HFF-Myc (cell line): ENCODE measurements at regions not wholly inside any gene's neighbourhood (a gene's known extent, or its start where the extent isn't known, plus 50 kb on each side); places are given as distances from the start of the nearest gene placed in this dataset.

Experiments used
- DNase-seq: peaks from one replicate; pipeline ENCODE4 v3.0.0-alpha.2; 2011; ENCODE audit warnings: low read depth; ENCODE audit errors: extremely low read depth
- H3K4me3 ChIP-seq: replicated peaks from 2 replicates; pipeline ENCODE4 v1.5.1; 2011; ENCODE audit warnings: low read depth, mild to moderate bottlenecking, control low read depth, low read length
- TF ChIP-seq, protein P1 (sequence below): IDR thresholded peaks from 2 replicates; pipeline ENCODE4 v1.5.1; 2012; ENCODE audit warnings: mild to moderate bottlenecking, low read depth, low read length, control low read depth; ENCODE audit errors: missing control alignments

DNA sequence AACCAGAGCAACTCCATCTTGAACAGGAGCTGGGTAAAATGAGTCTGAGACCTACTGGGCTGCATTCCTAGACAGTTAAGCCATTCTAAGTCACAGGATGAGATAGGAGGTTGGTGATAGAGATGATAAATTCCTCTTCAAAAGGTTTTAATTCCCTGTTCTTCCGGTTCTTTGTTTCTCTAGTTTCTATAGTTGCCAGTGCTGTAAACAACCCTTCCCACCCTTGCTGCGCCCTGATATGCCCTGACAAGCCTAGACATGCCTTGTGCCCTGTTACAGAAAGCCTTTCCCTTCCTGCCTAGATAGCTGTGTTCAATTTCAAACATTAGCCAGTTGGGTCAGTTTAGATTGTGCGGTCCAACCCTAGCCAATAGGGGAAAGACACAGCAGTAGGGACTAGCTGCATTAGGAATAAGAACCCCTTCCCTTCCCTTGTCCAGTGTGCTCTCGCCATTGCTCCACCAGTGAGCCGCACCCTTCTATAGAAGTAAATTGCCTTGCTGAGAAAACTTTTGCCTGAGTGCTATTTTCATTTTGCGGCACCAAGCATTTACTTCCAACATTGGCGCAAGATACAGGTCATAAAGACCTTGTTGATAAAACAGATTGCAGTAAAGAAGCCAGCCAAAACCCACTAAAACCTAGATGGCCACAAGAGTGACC lies 52.5 kb upstream of the CCN2 start:
- TF ChIP-seq, protein P1, sequence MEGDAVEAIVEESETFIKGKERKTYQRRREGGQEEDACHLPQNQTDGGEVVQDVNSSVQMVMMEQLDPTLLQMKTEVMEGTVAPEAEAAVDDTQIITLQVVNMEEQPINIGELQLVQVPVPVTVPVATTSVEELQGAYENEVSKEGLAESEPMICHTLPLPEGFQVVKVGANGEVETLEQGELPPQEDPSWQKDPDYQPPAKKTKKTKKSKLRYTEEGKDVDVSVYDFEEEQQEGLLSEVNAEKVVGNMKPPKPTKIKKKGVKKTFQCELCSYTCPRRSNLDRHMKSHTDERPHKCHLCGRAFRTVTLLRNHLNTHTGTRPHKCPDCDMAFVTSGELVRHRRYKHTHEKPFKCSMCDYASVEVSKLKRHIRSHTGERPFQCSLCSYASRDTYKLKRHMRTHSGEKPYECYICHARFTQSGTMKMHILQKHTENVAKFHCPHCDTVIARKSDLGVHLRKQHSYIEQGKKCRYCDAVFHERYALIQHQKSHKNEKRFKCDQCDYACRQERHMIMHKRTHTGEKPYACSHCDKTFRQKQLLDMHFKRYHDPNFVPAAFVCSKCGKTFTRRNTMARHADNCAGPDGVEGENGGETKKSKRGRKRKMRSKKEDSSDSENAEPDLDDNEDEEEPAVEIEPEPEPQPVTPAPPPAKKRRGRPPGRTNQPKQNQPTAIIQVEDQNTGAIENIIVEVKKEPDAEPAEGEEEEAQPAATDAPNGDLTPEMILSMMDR: no peak
- DNase-seq: no peak
- H3K4me3 ChIP-seq: no peak overlapping the region
